AG04450 (cell line): ENCODE measurements at regions not wholly inside any gene's neighbourhood (a gene's known extent, or its start where the extent isn't known, plus 50 kb on each side); places are given as distances from the start of the nearest gene placed in this dataset.
"Not testable (repeated sequence)": the region's sequence is repeated elsewhere in the genome, so short reads cannot be mapped to it uniquely, and the experiment has no call there.

Experiments used
- CTCF ChIA-PET: fragments of 300-600, 350-600 bp; formaldehyde crosslinking; extraction: SDS; loops from one replicate; lab custom pipeline; 2022; ENCODE audit warnings: antibody characterized with exemption, inconsistent platforms; lab: Charles Lee
- POLR2A ChIA-PET: fragments of 350-600 bp; formaldehyde crosslinking; extraction: SDS; loops from one replicate; lab custom pipeline; 2021; ENCODE audit warnings: antibody characterized with exemption, inconsistent platforms; lab: Yijun Ruan, JAX
- DNase-seq: peaks from one replicate; pipeline ENCODE4 v3.0.0-alpha.2; 2011; ENCODE audit warnings: low read depth, low spot score
- H3K27ac ChIP-seq: one replicate; pipeline ENCODE4 v1.5.1; 2012; ENCODE audit warnings: low read depth, low read length, control low read depth
- H3K27me3 ChIP-seq: one replicate; pipeline ENCODE4 v1.6.0; 2012; ENCODE audit warnings: low read length; ENCODE audit not compliant: control insufficient read depth, insufficient read depth
- H3K4me3 ChIP-seq: 2 replicates; pipeline ENCODE4 v1.5.1; 2011; ENCODE audit warnings: mild to moderate bottlenecking, low read depth, low read length, control low read depth
- H3K9me3 ChIP-seq: 2 replicates; pipeline ENCODE4 v1.5.1; 2012; ENCODE audit warnings: low read length; ENCODE audit not compliant: control insufficient read depth, insufficient read depth
- CTCF ChIP-seq: IDR thresholded peaks from 2 replicates; pipeline ENCODE4 v1.5.1; 2011; ENCODE audit warnings: low read depth, low read length, control low read depth, inconsistent platforms

GRCh38 chr11:114801773-114802172 lies 123.4 kb downstream of the NXPE2 start:
- Histone ChIP-seq H3K27ac (no peak overlapping the region), H3K27me3 (no peaks in the 10 kb centered on the region), H3K4me3 (no peak overlapping the region), H3K9me3 (no peaks in the 10 kb centered on the region)
- no peak for TF ChIP-seq CTCF
- ChIA-PET POLR2A (no interaction called here), CTCF (no interaction called here)
- no peak for DNase-seq

- DNase-seq, result no peak
- ChIA-PET POLR2A (no interaction called here), CTCF (no interaction called here)
- H3K9me3 ChIP-seq, result no peaks in the 10 kb centered on the region
- no peaks in the 10 kb centered on the region for H3K27me3 ChIP-seq
- no peak overlapping the region for H3K4me3 ChIP-seq
- H3K27ac ChIP-seq, result no peak overlapping the region
- no peak for TF ChIP-seq CTCF
These were observed 124.6 kb downstream of the NXPE2 start for GRCh38 chr11:114802878-114803277.

GRCh38 chr11:114805431-114805830 lies 127.1 kb downstream of the NXPE2 start:
- POLR2A ChIA-PET, H3K4me3 ChIP-seq, CTCF ChIA-PET, H3K9me3 ChIP-seq, H3K27me3 ChIP-seq, DNase-seq, H3K27ac ChIP-seq: not testable (repeated sequence)

- no peak for DNase-seq
- Histone ChIP-seq H3K9me3 (no peaks in the 10 kb centered on the region), H3K27me3 (no peaks in the 10 kb centered on the region), H3K4me3 (no peak overlapping the region), H3K27ac (no peak overlapping the region)
- TF ChIP-seq CTCF, result no peak
- ChIA-PET POLR2A (no interaction called here), CTCF (no interaction called here)
These were observed 133.6 kb downstream of the NXPE2 start for GRCh38 chr11:114811971-114812370.

- CTCF ChIA-PET, result no interaction called here
- no peak for TF ChIP-seq CTCF
- H3K9me3 ChIP-seq, result no peaks in the 10 kb centered on the region
- POLR2A ChIA-PET, result no interaction called here
- H3K27ac ChIP-seq, result no peak overlapping the region
- no peak for DNase-seq
- H3K4me3 ChIP-seq, result no peak overlapping the region
- H3K27me3 ChIP-seq, result no peaks in the 10 kb centered on the region
These were observed 134.4 kb downstream of the NXPE2 start for GRCh38 chr11:114812733-114813132.

- no peak for DNase-seq
- POLR2A ChIA-PET, result no interaction called here
- no peak overlapping the region for H3K4me3 ChIP-seq
- H3K27me3 ChIP-seq, result no peaks in the 10 kb centered on the region
- TF ChIP-seq CTCF, result no peak
- H3K27ac ChIP-seq, result no peak overlapping the region
- CTCF ChIA-PET, result no interaction called here
- H3K9me3 ChIP-seq, result no peaks in the 10 kb centered on the region
These were observed 134.9 kb downstream of the NXPE2 start for GRCh38 chr11:114813189-114813718.
